ENCODE measurements at regions not wholly inside any gene's neighbourhood (a gene's known extent, or its start where the extent isn't known, plus 50 kb on each side); places are given as distances from the start of the nearest gene placed in this dataset.
A peak's percentile ranks its signal among the peaks of the same experiment; 100 is the strongest.

GRCh38 chr12:127239781-127240180, 1027.2 kb upstream of the TMEM132C start:
- no peak overlapping the region for H2AFZ ChIP-seq
- no peaks in the 10 kb centered on the region for H3K27me3 ChIP-seq (ENCODE audit: insufficient read depth, low read depth)
- no peak overlapping the region for H3K4me2 ChIP-seq
- H3K79me2 ChIP-seq (ENCODE audit: low read depth): no peaks in the 10 kb centered on the region
- H4K20me1 ChIP-seq (ENCODE audit: insufficient read depth): no peaks in the 10 kb centered on the region
- no peak overlapping the region for H3K4me3 ChIP-seq
- TF ChIP-seq EZH2 (IDR thresholded peaks at IDR 0.05; ENCODE audit: low read depth): no peak
- TF ChIP-seq CTCF (conservative IDR thresholded peaks at IDR 0.05): no peak
- no peak overlapping the region for H3K27ac ChIP-seq
- 0 out of 2 replicates have a peak, but pooled peaks cover 4% of the 10 kb centered on the region for H3K4me1 ChIP-seq (replicated peaks; ENCODE audit: insufficient read depth)
- H3K36me3 ChIP-seq (ENCODE audit: low read depth): no peaks in the 10 kb centered on the region
- H3K9me3 ChIP-seq (ENCODE audit: insufficient read depth, low read depth): no peaks in the 10 kb centered on the region
- intact Hi-C loops (cut with micrococcal nuclease; ENCODE audit: unreplicated experiment): no loop called here
- CTCF ChIA-PET: no interaction called here
- BruUV-seq (replicated peaks): no TSS peak
- no peak for DNase-seq
- H3K9me2 ChIP-seq (ENCODE audit: insufficient read depth): no peaks in the 10 kb centered on the region
- POLR2A ChIA-PET (ENCODE audit: unreplicated experiment): no interaction called here
- H3F3A ChIP-seq (ENCODE audit: insufficient read depth, low read depth): no peaks in the 10 kb centered on the region

GRCh38 chr12:127240249-127240929, 1026.6 kb upstream of the TMEM132C start:
- Histone ChIP-seq H3K27me3 (ENCODE audit: insufficient read depth, low read depth) (no peaks in the 10 kb centered on the region), H3K79me2 (ENCODE audit: low read depth) (no peaks in the 10 kb centered on the region), H4K20me1 (ENCODE audit: insufficient read depth) (no peaks in the 10 kb centered on the region), H3K4me3 (no peak overlapping the region), H3K9me2 (ENCODE audit: insufficient read depth) (no peaks in the 10 kb centered on the region), H3K36me3 (ENCODE audit: low read depth) (no peaks in the 10 kb centered on the region), H3K9me3 (ENCODE audit: insufficient read depth, low read depth) (no peaks in the 10 kb centered on the region), H2AFZ (no peak overlapping the region), H3K4me1 (replicated peaks; ENCODE audit: insufficient read depth) (0 out of 2 replicates have a peak, but pooled peaks cover 4% of the 10 kb centered on the region), H3K4me2 (no peak overlapping the region), H3K27ac (no peak overlapping the region), H3F3A (ENCODE audit: insufficient read depth, low read depth) (no peaks in the 10 kb centered on the region)
- no peak for DNase-seq
- BruUV-seq (replicated peaks): no TSS peak
- CTCF ChIA-PET: no interaction called here
- no peak for TF ChIP-seq EZH2 (IDR thresholded peaks at IDR 0.05; ENCODE audit: low read depth)
- intact Hi-C loops (cut with micrococcal nuclease; ENCODE audit: unreplicated experiment): no loop called here
- POLR2A ChIA-PET (ENCODE audit: unreplicated experiment): no interaction called here

DNA sequence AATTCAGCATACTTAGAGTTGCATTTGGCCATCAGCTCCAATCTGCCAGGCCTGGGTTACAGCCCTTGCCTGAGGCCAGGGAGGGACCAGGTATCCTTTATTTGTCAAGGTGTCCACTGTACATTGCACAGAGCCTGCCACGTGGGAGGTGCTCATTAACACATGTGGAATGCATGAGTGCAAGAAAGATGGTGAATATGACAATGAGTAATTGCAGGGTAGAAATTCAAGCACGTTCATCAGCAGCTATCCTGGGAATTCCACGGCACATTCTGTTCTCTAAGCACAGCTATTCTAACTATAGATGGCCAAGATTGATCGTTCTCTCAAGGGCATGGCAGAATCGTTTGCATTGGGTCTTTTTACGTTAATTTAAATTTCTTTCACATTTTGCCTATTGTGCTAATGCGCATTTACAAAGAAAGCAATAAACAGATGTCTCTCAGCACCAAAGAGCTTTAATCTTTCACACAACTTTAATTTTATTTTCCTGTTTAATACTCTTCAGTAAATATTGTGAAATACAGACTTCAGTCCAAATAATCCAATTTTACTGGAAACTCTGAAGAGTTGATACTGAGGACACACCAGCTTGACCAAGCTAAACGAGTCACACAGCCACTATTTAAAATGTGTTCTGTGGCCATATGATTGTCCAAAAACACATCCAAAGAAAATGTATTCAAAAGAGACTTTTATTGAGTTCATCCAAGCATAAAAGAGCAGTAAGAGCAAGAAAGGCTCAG, 1025.7 kb upstream of the TMEM132C start:
- H3K4me3 ChIP-seq: no peak overlapping the region
- 0 out of 2 replicates have a peak, but pooled peaks cover 4% of the 10 kb centered on the region for H3K4me1 ChIP-seq (replicated peaks; ENCODE audit: insufficient read depth)
- ChIA-PET POLR2A (ENCODE audit: unreplicated experiment) (no interaction called here), CTCF (no interaction called here)
- no peak for TF ChIP-seq CTCF (conservative IDR thresholded peaks at IDR 0.05)
- no peak for TF ChIP-seq EZH2 (IDR thresholded peaks at IDR 0.05; ENCODE audit: low read depth)
- H3K36me3 ChIP-seq (ENCODE audit: low read depth): no peaks in the 10 kb centered on the region
- H3K79me2 ChIP-seq (ENCODE audit: low read depth): no peaks in the 10 kb centered on the region
- no peaks in the 10 kb centered on the region for H4K20me1 ChIP-seq (ENCODE audit: insufficient read depth)
- BruUV-seq (replicated peaks): no TSS peak
- no peaks in the 10 kb centered on the region for H3F3A ChIP-seq (ENCODE audit: insufficient read depth, low read depth)
- H3K9me2 ChIP-seq (ENCODE audit: insufficient read depth): no peaks in the 10 kb centered on the region
- intact Hi-C loops (cut with micrococcal nuclease; ENCODE audit: unreplicated experiment): no loop called here
- H3K9me3 ChIP-seq (ENCODE audit: insufficient read depth, low read depth): no peaks in the 10 kb centered on the region
- no peak overlapping the region for H3K4me2 ChIP-seq
- no peaks in the 10 kb centered on the region for H3K27me3 ChIP-seq (ENCODE audit: insufficient read depth, low read depth)
- peak; percentile 38 to 53 for DNase-seq
- H3K27ac ChIP-seq: no peak overlapping the region
- H2AFZ ChIP-seq: no peak overlapping the region
